H9 (cell line): ENCODE measurements at regions not wholly inside any gene's neighbourhood (a gene's known extent, or its start where the extent isn't known, plus 50 kb on each side); places are given as distances from the start of the nearest gene placed in this dataset.

Experiments used
- DNase-seq: peaks from one replicate; pipeline ENCODE4 v3.0.0-alpha.2; 2017
- H2AFZ ChIP-seq: one replicate; pipeline ENCODE4 v1.6.1; 2013; ENCODE audit warnings: mild to moderate bottlenecking, low read length, control low read depth, moderate library complexity
- H2AK5ac ChIP-seq: 2 replicates; pipeline ENCODE4 v1.6.1; 2013; ENCODE audit warnings: low read length, control low read depth, mixed read lengths; ENCODE audit not compliant: insufficient read length
- H2BK120ac ChIP-seq: one replicate; pipeline ENCODE4 v1.6.1; 2013; ENCODE audit warnings: low read depth, mild to moderate bottlenecking, low read length, control low read depth, inconsistent platforms; ENCODE audit not compliant: poor library complexity, severe bottlenecking
- H2BK12ac ChIP-seq: 2 replicates; pipeline ENCODE4 v1.6.1; 2013; ENCODE audit warnings: low read length, control low read depth, mixed read lengths, low read depth; ENCODE audit not compliant: insufficient read length
- H2BK15ac ChIP-seq: 2 replicates; pipeline ENCODE4 v1.6.1; 2013; ENCODE audit warnings: low read depth, low read length, control low read depth
- H2BK20ac ChIP-seq: one replicate; pipeline ENCODE4 v1.6.1; 2013; ENCODE audit warnings: low read depth, mild to moderate bottlenecking, low read length, control low read depth, inconsistent platforms; ENCODE audit not compliant: poor library complexity, severe bottlenecking
- H2BK5ac ChIP-seq: 2 replicates; pipeline ENCODE4 v1.6.1; 2013; ENCODE audit warnings: low read length, control low read depth, mixed read lengths; ENCODE audit not compliant: insufficient read length
- H3K14ac ChIP-seq: 2 replicates; pipeline ENCODE4 v1.6.1; 2013; ENCODE audit warnings: low read length, control low read depth; ENCODE audit not compliant: insufficient read depth
- H3K18ac ChIP-seq: 2 replicates; pipeline ENCODE4 v1.6.1; 2013; ENCODE audit warnings: low read depth, mild to moderate bottlenecking, mixed read lengths, low read length, control low read depth; ENCODE audit not compliant: insufficient read length
- H3K23ac ChIP-seq: 2 replicates; pipeline ENCODE4 v1.6.1; 2013; ENCODE audit warnings: low read length, control low read depth, mixed read lengths, low read depth; ENCODE audit not compliant: insufficient read length
- H3K23me2 ChIP-seq: 2 replicates; pipeline ENCODE4 v1.6.1; 2013; ENCODE audit warnings: low read depth, mild to moderate bottlenecking, mixed read lengths, low read length, control low read depth; ENCODE audit not compliant: insufficient read length, poor library complexity, severe bottlenecking
- H3K27ac ChIP-seq: 2 replicates; pipeline ENCODE4 v1.5.1; 2013; ENCODE audit warnings: low read length, control low read depth, mixed read lengths, low read depth; ENCODE audit not compliant: insufficient read length
- H3K27me3 ChIP-seq: 2 replicates; pipeline ENCODE4 v1.6.1; 2013; ENCODE audit warnings: low read length, control low read depth, inconsistent platforms; ENCODE audit not compliant: insufficient read depth
- H3K4ac ChIP-seq: 2 replicates; pipeline ENCODE4 v1.6.1; 2013; ENCODE audit warnings: low read depth, mild to moderate bottlenecking, control low read depth, inconsistent platforms, low read length, moderate library complexity
- H3K4me1 ChIP-seq: 2 replicates; pipeline ENCODE4 v1.6.1; 2013; ENCODE audit warnings: low read length, control low read depth, inconsistent platforms; ENCODE audit not compliant: insufficient read depth
- H3K4me2 ChIP-seq: 2 replicates; pipeline ENCODE4 v1.6.1; 2013; ENCODE audit warnings: low read length, control low read depth, mixed read lengths; ENCODE audit not compliant: insufficient read length, insufficient read depth
- H3K56ac ChIP-seq: 2 replicates; pipeline ENCODE4 v1.6.1; 2013; ENCODE audit warnings: low read depth, mild to moderate bottlenecking, mixed read lengths, low read length, control low read depth; ENCODE audit not compliant: insufficient read length
- H3K79me1 ChIP-seq: 2 replicates; pipeline ENCODE4 v1.6.1; 2013; ENCODE audit warnings: low read depth, mild to moderate bottlenecking, moderate library complexity, low read length, control low read depth, inconsistent platforms; ENCODE audit not compliant: insufficient read depth, poor library complexity, severe bottlenecking
- H3K79me2 ChIP-seq: 2 replicates; pipeline ENCODE4 v1.6.1; 2013; ENCODE audit warnings: low read length, control low read depth, inconsistent platforms; ENCODE audit not compliant: insufficient read depth
- H3K9ac ChIP-seq: 2 replicates; pipeline ENCODE4 v1.6.1; 2013; ENCODE audit warnings: low read length, control low read depth, mixed read lengths; ENCODE audit not compliant: insufficient read length; ENCODE audit errors: extremely low read depth
- H3K9me3 ChIP-seq: one replicate; pipeline ENCODE4 v1.6.1; 2013; ENCODE audit warnings: low read depth, low read length, inconsistent platforms; ENCODE audit not compliant: control insufficient read depth
- H3T11ph ChIP-seq: one replicate; pipeline ENCODE4 v1.6.1; 2013; ENCODE audit warnings: mild to moderate bottlenecking, low read length, control low read depth, inconsistent platforms
- H4K20me1 ChIP-seq: one replicate; pipeline ENCODE4 v1.6.1; 2013; ENCODE audit not compliant: control insufficient read depth, insufficient read length, insufficient read depth
- H4K5ac ChIP-seq: 2 replicates; pipeline ENCODE4 v1.6.1; 2013; ENCODE audit warnings: low read depth, mild to moderate bottlenecking, mixed read lengths, low read length, control low read depth; ENCODE audit not compliant: insufficient read length
- H4K8ac ChIP-seq: replicated peaks from 2 replicates; pipeline ENCODE4 v1.6.1; 2013; ENCODE audit warnings: low read length, control low read depth, mixed read lengths, low read depth; ENCODE audit not compliant: insufficient read length
- H4K91ac ChIP-seq: 2 replicates; pipeline ENCODE4 v1.6.1; 2013; ENCODE audit warnings: low read depth, mild to moderate bottlenecking, moderate library complexity, mixed read lengths, low read length, control low read depth; ENCODE audit not compliant: insufficient read length
- H3K27ac Mint-ChIP-seq, 3 experiments: 2 replicates in 2 of 3; 3 replicates in 1 of 3; pipeline ENCODE4 v1.8.0; 2020 to 2021; ENCODE audit warnings: mixed read lengths in 3 of 3, mild to moderate bottlenecking in 1 of 3, moderate library complexity in 1 of 3
- H3K27me3 Mint-ChIP-seq: 2 replicates; pipeline ENCODE4 v1.8.0; 2021; ENCODE audit warnings: low read depth, mild to moderate bottlenecking, moderate library complexity, mixed read lengths
- H3K36me3 Mint-ChIP-seq, 3 experiments: 2 replicates in 2 of 3; 3 replicates in 1 of 3; pipeline ENCODE4 v1.8.0; 2020 to 2021; ENCODE audit warnings: low read depth in 3 of 3, mixed read lengths in 3 of 3; ENCODE audit not compliant: insufficient read depth in 1 of 3
- H3K4me1 Mint-ChIP-seq, 2 experiments: 2 replicates each; pipeline ENCODE4 v1.8.0; 2020; ENCODE audit warnings: mixed read lengths in 2 of 2
- H3K4me3 Mint-ChIP-seq, 2 experiments: 2 replicates in 1 of 2; 3 replicates in 1 of 2; pipeline ENCODE4 v1.8.0; 2020 to 2021; ENCODE audit warnings: mild to moderate bottlenecking in 2 of 2, mixed read lengths in 2 of 2, moderate library complexity in 1 of 2
- H3K9me3 Mint-ChIP-seq, 2 experiments: 2 replicates in 1 of 2; 3 replicates in 1 of 2; pipeline ENCODE4 v1.8.0; 2020; ENCODE audit warnings: mild to moderate bottlenecking in 2 of 2, mixed read lengths in 2 of 2, moderate library complexity in 1 of 2
- CTCF ChIP-seq: fragments of 200-600 bp; sonication (generic); conservative IDR thresholded peaks from 3 replicates; pipeline ENCODE4 v1.8.0; 2021; ENCODE audit warnings: antibody characterized with exemption, mild to moderate bottlenecking
- WGBS: extraction: QIAGEN DNeasy Blood & Tissue Kit; methylation state at CpG from one replicate; pipeline ENCODE4 v1.1.7; 2013; ENCODE audit warnings: missing lambda C conversion rate, low lambda C conversion rate, mixed read lengths; ENCODE audit not compliant: insufficient read length; ENCODE audit errors: extremely low coverage; 5-methylcytosine and 5-hydroxymethylcytosine counted together

GRCh38 chr1:208743361-208743760, 499.2 kb upstream of the PLXNA2 start:
- DNase-seq, result no peak
- Mint-ChIP-seq H3K27ac (no peak overlapping the region), H3K9me3 (peaks cover 2% of the 10 kb centered on the region in 2 experiments; a peak in 3 of 5 replicates), H3K4me1 (no peaks in the 10 kb centered on the region), H3K4me3 (no peak overlapping the region), H3K27me3 (no peaks in the 10 kb centered on the region), H3K36me3 (peaks cover 0 to 9% (median 0%) of the 10 kb centered on the region in 3 experiments; a peak in 4 of 7 replicates)
- Histone ChIP-seq H4K91ac (no peak overlapping the region), H3K79me2 (no peaks in the 10 kb centered on the region), H3K79me1 (no peaks in the 10 kb centered on the region), H2BK120ac (no peak overlapping the region), H3K4me1 (no peaks in the 10 kb centered on the region), H3K18ac (no peak overlapping the region), H3K27me3 (no peaks in the 10 kb centered on the region), H3K4me2 (no peak overlapping the region), H3T11ph (no peak overlapping the region), H2BK15ac (no peak overlapping the region), H3K4ac (no peak overlapping the region), H3K9me3 (no peaks in the 10 kb centered on the region), H4K20me1 (no peaks in the 10 kb centered on the region), H4K8ac (no peak overlapping the region), H3K27ac (no peak overlapping the region), H2BK5ac (no peak overlapping the region), H3K56ac (no peak overlapping the region), H2BK20ac (no peak overlapping the region), H4K5ac (no peak overlapping the region), H3K14ac (no peak overlapping the region), H3K23me2 (no peaks in the 10 kb centered on the region), H2BK12ac (no peak overlapping the region), H2AFZ (no peak overlapping the region), H3K9ac (no peak overlapping the region), H2AK5ac (no peak overlapping the region), H3K23ac (no peak overlapping the region)
- WGBS, result no CpG with 5 or more reads among the region's 5 CpGs
- TF ChIP-seq CTCF, result no peak
